ENCODE measurements at regions not wholly inside any gene's neighbourhood (a gene's known extent, or its start where the extent isn't known, plus 50 kb on each side); places are given as distances from the start of the nearest gene placed in this dataset.
"Not testable (repeated sequence)": the region's sequence is repeated elsewhere in the genome, so short reads cannot be mapped to it uniquely, and the experiment has no call there.

DNA sequence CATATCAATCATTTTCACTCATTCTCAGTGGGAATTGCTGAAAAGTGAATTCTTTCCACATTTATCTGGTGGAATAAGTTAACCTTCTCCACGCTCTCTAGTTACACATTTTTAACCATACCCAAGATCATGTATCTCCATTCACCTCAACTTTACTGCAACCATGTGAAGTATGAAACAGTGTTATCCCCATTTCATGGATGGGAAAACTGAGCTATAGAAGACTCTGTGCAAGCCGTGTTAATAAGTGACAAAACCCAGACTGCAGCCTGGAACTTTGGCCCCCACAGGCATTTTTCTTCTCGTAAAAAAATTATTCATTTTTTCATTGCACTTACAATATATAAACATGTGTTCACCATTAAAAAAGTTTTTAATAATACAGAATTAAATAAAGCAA, 82.4 kb upstream of the CCND2 start:
- TF ChIP-seq, protein P1, sequence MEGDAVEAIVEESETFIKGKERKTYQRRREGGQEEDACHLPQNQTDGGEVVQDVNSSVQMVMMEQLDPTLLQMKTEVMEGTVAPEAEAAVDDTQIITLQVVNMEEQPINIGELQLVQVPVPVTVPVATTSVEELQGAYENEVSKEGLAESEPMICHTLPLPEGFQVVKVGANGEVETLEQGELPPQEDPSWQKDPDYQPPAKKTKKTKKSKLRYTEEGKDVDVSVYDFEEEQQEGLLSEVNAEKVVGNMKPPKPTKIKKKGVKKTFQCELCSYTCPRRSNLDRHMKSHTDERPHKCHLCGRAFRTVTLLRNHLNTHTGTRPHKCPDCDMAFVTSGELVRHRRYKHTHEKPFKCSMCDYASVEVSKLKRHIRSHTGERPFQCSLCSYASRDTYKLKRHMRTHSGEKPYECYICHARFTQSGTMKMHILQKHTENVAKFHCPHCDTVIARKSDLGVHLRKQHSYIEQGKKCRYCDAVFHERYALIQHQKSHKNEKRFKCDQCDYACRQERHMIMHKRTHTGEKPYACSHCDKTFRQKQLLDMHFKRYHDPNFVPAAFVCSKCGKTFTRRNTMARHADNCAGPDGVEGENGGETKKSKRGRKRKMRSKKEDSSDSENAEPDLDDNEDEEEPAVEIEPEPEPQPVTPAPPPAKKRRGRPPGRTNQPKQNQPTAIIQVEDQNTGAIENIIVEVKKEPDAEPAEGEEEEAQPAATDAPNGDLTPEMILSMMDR (IDR thresholded peaks at IDR 0.05): no peak
- Histone ChIP-seq H3K27ac (no peak overlapping the region), H3K9me3 (no peaks in the 10 kb centered on the region), H3K4me3 (no peak overlapping the region), H3K27me3 (no peaks in the 10 kb centered on the region), H3K4me1 (no peaks in the 10 kb centered on the region), H3K36me3 (no peaks in the 10 kb centered on the region)
- DNase-seq (ENCODE audit: low spot score): no peak

DNA sequence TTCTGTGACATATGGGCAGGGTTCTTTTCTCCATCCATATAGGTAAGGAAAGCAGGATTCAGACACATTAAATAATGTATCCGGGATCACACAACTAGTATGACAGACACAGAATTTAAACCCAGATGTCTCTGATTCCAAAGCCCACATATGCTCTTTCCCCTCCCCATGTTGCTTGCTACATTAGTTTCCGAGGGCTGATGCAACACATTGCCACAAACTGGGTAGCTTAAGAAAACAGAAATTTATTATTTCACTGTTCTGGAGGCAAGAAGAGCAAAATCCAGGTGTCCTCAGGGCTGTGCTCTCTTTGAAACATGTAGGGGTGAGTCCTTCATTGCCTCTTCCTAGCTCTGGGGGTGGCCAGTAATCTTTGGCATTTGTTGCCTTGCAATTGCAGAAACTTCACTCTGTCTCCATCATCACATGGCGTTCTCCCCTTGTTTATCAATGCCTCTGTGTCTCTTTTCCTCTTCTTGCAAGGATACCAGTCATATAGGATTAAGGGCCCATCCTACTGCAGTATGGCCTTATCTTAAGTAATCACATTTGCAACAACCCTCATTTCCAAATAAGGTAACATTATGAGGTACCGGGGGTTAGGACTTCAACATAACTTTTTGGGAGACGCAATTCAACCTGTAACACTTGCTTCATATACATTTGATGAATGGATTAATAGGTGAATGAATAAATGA, 83.0 kb upstream of the CCND2 start:
- Histone ChIP-seq H3K36me3 (no peaks in the 10 kb centered on the region), H3K27me3 (no peaks in the 10 kb centered on the region), H3K4me3 (no peak overlapping the region), H3K27ac (no peak overlapping the region), H3K9me3 (no peaks in the 10 kb centered on the region), H3K4me1 (no peaks in the 10 kb centered on the region)
- no peak for DNase-seq (ENCODE audit: low spot score)
- TF ChIP-seq, protein P1 (IDR thresholded peaks at IDR 0.05): no peak

DNA sequence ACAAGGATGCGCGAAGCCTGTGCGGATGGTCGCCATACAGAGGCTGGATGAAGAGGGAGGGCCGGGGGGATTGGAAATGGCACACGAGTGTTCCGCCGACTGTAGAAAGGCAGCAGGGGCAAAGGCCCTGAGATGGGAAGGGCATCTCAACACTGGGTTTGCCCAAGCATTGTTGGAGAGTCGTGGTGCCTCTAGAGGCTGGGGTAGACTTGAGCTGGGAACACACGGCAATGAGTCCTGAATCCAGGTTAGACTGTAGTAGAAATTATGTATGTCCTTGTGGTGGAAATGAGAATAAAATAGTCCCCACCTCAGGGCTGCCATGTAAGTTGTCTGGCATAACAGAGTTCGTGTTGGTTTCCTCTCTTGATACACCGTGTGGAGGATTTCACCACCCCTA, 83.8 kb upstream of the CCND2 start:
- Histone ChIP-seq H3K36me3 (no peaks in the 10 kb centered on the region), H3K27me3 (no peaks in the 10 kb centered on the region), H3K4me3 (no peak overlapping the region), H3K27ac (no peak overlapping the region), H3K9me3 (no peaks in the 10 kb centered on the region), H3K4me1 (no peaks in the 10 kb centered on the region)
- no peak for DNase-seq (ENCODE audit: low spot score)
- TF ChIP-seq, protein P1 (IDR thresholded peaks at IDR 0.05): no peak

DNA sequence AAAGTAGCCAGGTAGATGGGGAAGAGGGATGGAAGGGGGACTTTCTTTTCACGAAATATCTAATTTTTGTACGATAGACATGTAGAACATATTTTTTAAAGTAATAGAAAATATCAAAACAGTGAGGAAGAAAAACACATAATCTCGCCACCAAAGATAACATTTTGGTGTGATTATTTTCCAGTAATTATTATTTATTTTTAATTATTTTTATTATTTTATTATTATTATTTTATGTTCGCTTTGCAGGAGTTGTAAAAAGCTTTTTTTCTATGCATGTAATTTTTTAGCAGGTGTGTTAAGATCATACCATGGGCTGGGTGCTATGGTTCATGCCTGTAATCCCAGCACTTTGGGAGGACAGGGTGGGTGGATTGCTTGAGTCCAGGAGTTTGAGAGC, 85.6 kb upstream of the CCND2 start:
- TF ChIP-seq, protein P1 (IDR thresholded peaks at IDR 0.05): no peak
- Histone ChIP-seq H3K4me3 (no peak overlapping the region), H3K27ac (no peak overlapping the region), H3K4me1 (no peaks in the 10 kb centered on the region), H3K9me3 (peaks cover 0 to 9% of the 10 kb centered on the region in 2 donors), H3K36me3 (no peaks in the 10 kb centered on the region), H3K27me3 (no peaks in the 10 kb centered on the region)
- no peak for DNase-seq (ENCODE audit: low spot score)

DNA sequence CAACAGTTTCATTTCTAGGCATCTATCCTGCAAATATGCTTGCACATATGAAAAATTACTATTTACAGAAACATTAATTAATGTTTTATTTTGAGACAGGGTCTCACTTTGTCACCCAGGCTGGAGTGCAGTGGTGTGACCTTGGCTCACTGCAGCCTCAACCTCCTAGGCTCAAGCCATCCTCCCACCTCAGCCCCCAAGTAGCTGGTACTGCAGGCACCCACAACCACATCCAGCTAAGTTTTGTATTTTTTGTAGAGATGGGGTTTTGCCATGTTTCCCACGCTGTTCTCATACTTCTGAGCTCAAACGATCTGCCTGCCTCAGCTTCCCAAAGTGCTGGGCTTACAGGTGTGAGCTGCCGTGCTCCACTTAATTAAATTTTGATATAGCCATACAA, 86.2 kb upstream of the CCND2 start:
- not testable (repeated sequence) for DNase-seq (ENCODE audit: low spot score); H3K27ac ChIP-seq; H3K4me3 ChIP-seq; H3K36me3 ChIP-seq; H3K27me3 ChIP-seq; H3K4me1 ChIP-seq
- H3K9me3 ChIP-seq: peaks cover 0 to 12% of the 10 kb centered on the region in 2 donors

DNA sequence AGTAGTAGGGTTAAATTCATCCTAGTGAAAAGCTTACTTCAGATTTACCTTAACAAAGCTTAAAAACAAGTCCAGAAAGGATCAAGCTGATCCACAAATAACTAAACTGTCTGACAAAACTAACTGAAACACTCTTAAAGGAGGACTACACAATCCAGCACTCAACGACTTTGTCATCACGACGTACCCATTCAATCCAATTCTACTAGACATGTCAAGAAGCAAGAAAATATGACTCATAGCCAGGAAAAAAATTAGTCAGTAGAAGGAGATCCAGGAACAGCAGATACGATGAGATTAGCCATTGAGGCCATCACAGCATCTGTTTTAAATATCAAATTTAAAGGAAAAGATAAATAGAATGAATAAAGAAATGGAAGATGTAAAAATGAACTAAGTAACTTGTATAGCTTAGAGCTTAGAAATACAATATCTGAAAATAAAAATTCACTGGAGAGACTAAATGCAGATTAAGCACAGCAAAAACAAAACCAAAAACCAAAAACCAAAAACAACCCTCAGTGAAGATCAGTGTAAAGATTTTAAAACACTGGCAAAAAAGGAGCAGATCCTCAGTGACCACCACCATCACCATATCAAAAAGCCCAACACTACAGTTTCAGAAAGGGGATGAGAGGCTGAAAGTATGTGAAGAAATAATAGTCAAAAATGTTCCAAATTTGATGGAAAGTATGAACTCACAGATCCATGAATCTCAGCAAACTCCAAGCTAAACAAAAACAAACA, 95.0 kb upstream of the CCND2 start:
- no peak for DNase-seq (ENCODE audit: low spot score)
- Histone ChIP-seq H3K4me3 (no peak overlapping the region), H3K4me1 (no peaks in the 10 kb centered on the region), H3K27me3 (no peaks in the 10 kb centered on the region), H3K36me3 (no peaks in the 10 kb centered on the region), H3K27ac (no peak overlapping the region), H3K9me3 (peaks cover 0 to 10% of the 10 kb centered on the region in 2 donors)
- TF ChIP-seq, protein P1 (IDR thresholded peaks at IDR 0.05): no peak
